ENCODE measurements at regions not wholly inside any gene's neighbourhood (a gene's known extent, or its start where the extent isn't known, plus 50 kb on each side); places are given as distances from the start of the nearest gene placed in this dataset.

DNA sequence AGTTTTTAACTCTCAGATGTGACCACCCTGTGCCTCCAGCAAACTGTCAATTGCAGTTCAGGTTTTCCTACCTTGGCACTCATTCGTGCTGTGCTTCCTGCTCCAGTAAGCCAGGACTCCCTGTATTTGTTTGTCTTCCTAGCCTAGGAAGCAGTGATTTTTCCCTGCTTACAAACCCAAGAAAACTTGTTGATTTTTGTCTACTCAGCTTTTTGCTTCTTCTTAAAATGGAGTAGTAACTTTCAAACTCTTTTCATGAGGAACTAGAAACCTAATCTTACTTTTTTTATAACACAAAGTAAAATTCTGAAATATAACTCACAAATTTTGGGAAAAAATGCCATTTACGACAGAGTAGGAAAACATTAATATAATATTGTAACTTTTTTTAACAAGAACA, 150.6 kb upstream of the TMEFF2 start:
- TF ChIP-seq, protein P1, sequence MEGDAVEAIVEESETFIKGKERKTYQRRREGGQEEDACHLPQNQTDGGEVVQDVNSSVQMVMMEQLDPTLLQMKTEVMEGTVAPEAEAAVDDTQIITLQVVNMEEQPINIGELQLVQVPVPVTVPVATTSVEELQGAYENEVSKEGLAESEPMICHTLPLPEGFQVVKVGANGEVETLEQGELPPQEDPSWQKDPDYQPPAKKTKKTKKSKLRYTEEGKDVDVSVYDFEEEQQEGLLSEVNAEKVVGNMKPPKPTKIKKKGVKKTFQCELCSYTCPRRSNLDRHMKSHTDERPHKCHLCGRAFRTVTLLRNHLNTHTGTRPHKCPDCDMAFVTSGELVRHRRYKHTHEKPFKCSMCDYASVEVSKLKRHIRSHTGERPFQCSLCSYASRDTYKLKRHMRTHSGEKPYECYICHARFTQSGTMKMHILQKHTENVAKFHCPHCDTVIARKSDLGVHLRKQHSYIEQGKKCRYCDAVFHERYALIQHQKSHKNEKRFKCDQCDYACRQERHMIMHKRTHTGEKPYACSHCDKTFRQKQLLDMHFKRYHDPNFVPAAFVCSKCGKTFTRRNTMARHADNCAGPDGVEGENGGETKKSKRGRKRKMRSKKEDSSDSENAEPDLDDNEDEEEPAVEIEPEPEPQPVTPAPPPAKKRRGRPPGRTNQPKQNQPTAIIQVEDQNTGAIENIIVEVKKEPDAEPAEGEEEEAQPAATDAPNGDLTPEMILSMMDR (IDR thresholded peaks at IDR 0.05), result no peak
- TF ChIP-seq, protein P2, sequence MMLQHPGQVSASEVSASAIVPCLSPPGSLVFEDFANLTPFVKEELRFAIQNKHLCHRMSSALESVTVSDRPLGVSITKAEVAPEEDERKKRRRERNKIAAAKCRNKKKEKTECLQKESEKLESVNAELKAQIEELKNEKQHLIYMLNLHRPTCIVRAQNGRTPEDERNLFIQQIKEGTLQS (CRISPR knock-in tag; conservative IDR thresholded peaks at IDR 0.05), result no peak
- TF ChIP-seq TEAD4 (CRISPR knock-in tag; IDR thresholded peaks at IDR 0.05) (no peak), NFYB (CRISPR knock-in tag; conservative IDR thresholded peaks at IDR 0.05; ENCODE audit: low read depth) (no peak), IRF2 (CRISPR knock-in tag; IDR thresholded peaks at IDR 0.05; ENCODE audit: borderline replicate concordance, low read depth) (no peak), ESRRA (CRISPR knock-in tag; IDR thresholded peaks at IDR 0.05; ENCODE audit: borderline replicate concordance) (no peak), ZBTB21 (CRISPR knock-in tag; IDR thresholded peaks at IDR 0.05; ENCODE audit: borderline replicate concordance) (no peak), ZNF396 (CRISPR knock-in tag; IDR thresholded peaks at IDR 0.05; ENCODE audit: borderline replicate concordance) (no peak), NR3C1 (CRISPR knock-in tag; conservative IDR thresholded peaks at IDR 0.05; ENCODE audit: low read depth) (no peak), ETV6 (CRISPR knock-in tag; IDR thresholded peaks at IDR 0.05) (no peak), CBFB (CRISPR knock-in tag; IDR thresholded peaks at IDR 0.05; ENCODE audit: low read depth) (no peak), KAT7 (CRISPR knock-in tag; IDR thresholded peaks at IDR 0.05; ENCODE audit: borderline replicate concordance) (no peak)
- TF ChIP-seq, protein P3, sequence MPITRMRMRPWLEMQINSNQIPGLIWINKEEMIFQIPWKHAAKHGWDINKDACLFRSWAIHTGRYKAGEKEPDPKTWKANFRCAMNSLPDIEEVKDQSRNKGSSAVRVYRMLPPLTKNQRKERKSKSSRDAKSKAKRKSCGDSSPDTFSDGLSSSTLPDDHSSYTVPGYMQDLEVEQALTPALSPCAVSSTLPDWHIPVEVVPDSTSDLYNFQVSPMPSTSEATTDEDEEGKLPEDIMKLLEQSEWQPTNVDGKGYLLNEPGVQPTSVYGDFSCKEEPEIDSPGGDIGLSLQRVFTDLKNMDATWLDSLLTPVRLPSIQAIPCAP (CRISPR knock-in tag; IDR thresholded peaks at IDR 0.05), result no peak
- TF ChIP-seq, protein P4, sequence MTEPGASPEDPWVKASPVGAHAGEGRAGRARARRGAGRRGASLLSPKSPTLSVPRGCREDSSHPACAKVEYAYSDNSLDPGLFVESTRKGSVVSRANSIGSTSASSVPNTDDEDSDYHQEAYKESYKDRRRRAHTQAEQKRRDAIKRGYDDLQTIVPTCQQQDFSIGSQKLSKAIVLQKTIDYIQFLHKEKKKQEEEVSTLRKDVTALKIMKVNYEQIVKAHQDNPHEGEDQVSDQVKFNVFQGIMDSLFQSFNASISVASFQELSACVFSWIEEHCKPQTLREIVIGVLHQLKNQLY (CRISPR knock-in tag; IDR thresholded peaks at IDR 0.05), result no peak

Data from WTC11 (cell line).